ENCODE measurements at regions not wholly inside any gene's neighbourhood (a gene's known extent, or its start where the extent isn't known, plus 50 kb on each side); places are given as distances from the start of the nearest gene placed in this dataset.

DNA sequence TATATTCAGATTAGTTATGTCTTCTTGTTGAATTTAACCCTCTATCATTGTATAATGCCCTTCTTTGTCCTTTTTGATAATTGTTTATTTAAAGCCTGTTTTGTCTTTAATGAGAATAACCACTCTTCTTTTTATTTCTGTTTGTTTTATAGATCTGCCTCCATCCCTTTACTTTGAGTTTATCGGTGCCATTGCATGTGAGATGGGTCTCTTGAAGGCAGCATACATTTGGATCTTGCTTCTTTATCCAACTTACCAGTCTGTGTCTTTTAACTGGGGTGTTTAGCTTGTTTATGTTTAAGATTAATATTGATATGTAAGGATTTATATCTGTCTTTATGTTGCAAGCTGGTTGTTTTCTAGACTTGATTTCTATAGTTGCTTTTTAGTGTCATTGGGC lies 115.8 kb downstream of the RTL3 start:
- Histone ChIP-seq H3K27ac (ENCODE audit: low read length) (no peak overlapping the region), H3K36me3 (ENCODE audit: control insufficient read depth, insufficient read depth, low read length) (no peaks in the 10 kb centered on the region), H3K4me1 (ENCODE audit: control insufficient read depth, insufficient read depth, low read length) (no peaks in the 10 kb centered on the region), H3K27me3 (ENCODE audit: control insufficient read depth, insufficient read depth, low read length) (peaks cover 2% of the 10 kb centered on the region), H3K4me3 (ENCODE audit: low read length) (no peak overlapping the region), H3K9me3 (replicated peaks; ENCODE audit: control insufficient read depth, low read depth, low read length) (peaks cover 7% of the 10 kb centered on the region)
- no CpG with 5 or more reads among the region's 1 CpG for WGBS (ENCODE audit: insufficient coverage)
- DNase-seq = no peak

DNA sequence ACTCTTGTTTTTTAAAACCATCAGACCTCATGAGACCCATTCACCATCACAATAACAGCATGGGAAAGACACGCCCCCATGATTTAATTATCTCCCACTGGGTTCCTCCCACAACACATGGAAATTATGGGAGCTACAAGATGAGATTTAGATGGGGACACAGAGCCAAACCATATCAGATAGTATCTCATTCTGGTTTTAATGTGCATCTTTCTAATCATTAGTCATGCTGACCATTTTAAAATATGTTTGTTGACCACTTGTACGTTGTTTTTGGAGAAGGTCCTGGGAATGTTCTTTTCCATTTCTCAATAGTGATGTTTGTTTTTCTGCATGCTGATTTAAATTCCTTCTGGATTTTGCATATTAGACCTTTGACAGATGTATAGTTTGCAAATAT lies 119.0 kb downstream of the RTL3 start:
- no peak overlapping the region for H3K27ac ChIP-seq (ENCODE audit: low read length)
- peaks cover under 1% of the 10 kb centered on the region for H3K27me3 ChIP-seq (ENCODE audit: control insufficient read depth, insufficient read depth, low read length)
- no peak overlapping the region for H3K4me3 ChIP-seq (ENCODE audit: low read length)
- no peaks in the 10 kb centered on the region for H3K36me3 ChIP-seq (ENCODE audit: control insufficient read depth, insufficient read depth, low read length)
- WGBS (ENCODE audit: insufficient coverage) = no CpG with 5 or more reads among the region's 2 CpGs
- no peak for DNase-seq
- no peaks in the 10 kb centered on the region for H3K4me1 ChIP-seq (ENCODE audit: control insufficient read depth, insufficient read depth, low read length)
- peaks cover 7% of the 10 kb centered on the region for H3K9me3 ChIP-seq (replicated peaks; ENCODE audit: control insufficient read depth, low read depth, low read length)

DNA sequence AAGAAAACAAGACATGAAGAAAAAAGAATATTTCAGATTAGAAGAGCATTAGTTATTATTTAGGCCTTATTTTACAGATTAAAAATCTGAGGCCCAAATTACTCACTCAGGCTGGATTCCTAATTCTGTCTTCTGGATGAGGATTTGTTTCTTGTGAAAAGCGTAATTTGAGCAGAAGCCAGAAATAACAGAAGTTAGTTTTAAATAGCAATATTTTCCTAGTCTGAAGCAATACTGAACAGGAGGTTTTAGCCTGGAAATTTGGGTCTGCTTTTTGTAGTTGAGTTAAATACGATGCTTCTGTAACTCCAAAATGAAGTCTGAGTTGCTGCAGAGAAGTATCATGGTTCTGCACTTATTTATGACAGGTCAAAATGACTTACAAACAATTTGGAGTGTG lies 124.9 kb downstream of the RTL3 start:
- Histone ChIP-seq H3K27ac (ENCODE audit: low read length) (no peak overlapping the region), H3K9me3 (replicated peaks; ENCODE audit: control insufficient read depth, low read depth, low read length) (no peaks in the 10 kb centered on the region), H3K36me3 (ENCODE audit: control insufficient read depth, insufficient read depth, low read length) (no peaks in the 10 kb centered on the region), H3K27me3 (ENCODE audit: control insufficient read depth, insufficient read depth, low read length) (no peaks in the 10 kb centered on the region), H3K4me3 (ENCODE audit: low read length) (no peak overlapping the region), H3K4me1 (ENCODE audit: control insufficient read depth, insufficient read depth, low read length) (no peaks in the 10 kb centered on the region)
- no CpG with 5 or more reads among the region's 2 CpGs for WGBS (ENCODE audit: insufficient coverage)
- DNase-seq = no peak

DNA sequence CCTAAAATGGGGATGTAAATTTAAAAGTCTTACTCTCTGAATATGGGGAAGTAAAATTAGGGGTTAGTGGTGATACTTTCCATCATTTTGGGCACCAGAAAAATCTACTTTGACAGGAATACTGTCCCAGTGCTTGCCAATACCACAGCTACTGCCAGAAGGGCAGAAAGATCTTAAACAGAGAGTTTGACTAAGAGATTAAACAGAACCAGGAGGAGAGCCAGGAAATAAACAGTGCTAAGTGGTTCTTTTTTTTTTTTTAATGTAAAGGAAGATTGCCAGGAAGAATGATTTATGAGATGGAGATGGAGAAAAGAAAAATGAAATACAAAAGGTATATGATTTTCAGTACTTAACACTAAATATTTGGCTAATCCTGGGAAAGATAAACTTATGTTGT lies 126.8 kb downstream of the RTL3 start:
- DNase-seq = peak; percentile 28
- Histone ChIP-seq H3K4me3 (ENCODE audit: low read length) (no peak overlapping the region), H3K36me3 (ENCODE audit: control insufficient read depth, insufficient read depth, low read length) (no peaks in the 10 kb centered on the region), H3K9me3 (replicated peaks; ENCODE audit: control insufficient read depth, low read depth, low read length) (no peaks in the 10 kb centered on the region), H3K4me1 (ENCODE audit: control insufficient read depth, insufficient read depth, low read length) (no peaks in the 10 kb centered on the region), H3K27me3 (ENCODE audit: control insufficient read depth, insufficient read depth, low read length) (no peaks in the 10 kb centered on the region), H3K27ac (ENCODE audit: low read length) (no peak overlapping the region)

DNA sequence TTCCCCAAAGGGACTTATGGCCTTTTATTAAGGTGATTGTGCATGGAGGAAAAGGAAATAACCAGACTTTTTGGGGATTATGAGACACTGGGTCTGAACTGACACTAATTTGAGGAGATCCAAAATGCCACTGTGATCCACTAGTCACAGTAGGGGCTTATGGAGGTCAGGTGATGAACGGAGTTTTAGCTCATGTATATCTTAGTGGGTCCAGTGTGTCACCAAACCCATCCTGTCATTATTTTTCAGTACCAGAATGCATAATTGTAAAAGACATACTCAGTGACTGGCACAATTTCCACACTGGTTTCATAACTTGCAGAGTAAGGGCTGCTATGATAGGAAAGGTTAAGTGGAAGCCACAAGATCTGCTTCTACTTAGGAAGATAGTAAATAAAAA lies 131.3 kb downstream of the RTL3 start:
- no peaks in the 10 kb centered on the region for H3K9me3 ChIP-seq (replicated peaks; ENCODE audit: control insufficient read depth, low read depth, low read length)
- no peak for DNase-seq
- H3K27ac ChIP-seq (ENCODE audit: low read length) = no peak overlapping the region
- no peaks in the 10 kb centered on the region for H3K36me3 ChIP-seq (ENCODE audit: control insufficient read depth, insufficient read depth, low read length)
- no CpG with 5 or more reads among the region's 1 CpG for WGBS (ENCODE audit: insufficient coverage)
- H3K27me3 ChIP-seq (ENCODE audit: control insufficient read depth, insufficient read depth, low read length) = no peaks in the 10 kb centered on the region
- H3K4me3 ChIP-seq (ENCODE audit: low read length) = no peak overlapping the region
- no peaks in the 10 kb centered on the region for H3K4me1 ChIP-seq (ENCODE audit: control insufficient read depth, insufficient read depth, low read length)

DNA sequence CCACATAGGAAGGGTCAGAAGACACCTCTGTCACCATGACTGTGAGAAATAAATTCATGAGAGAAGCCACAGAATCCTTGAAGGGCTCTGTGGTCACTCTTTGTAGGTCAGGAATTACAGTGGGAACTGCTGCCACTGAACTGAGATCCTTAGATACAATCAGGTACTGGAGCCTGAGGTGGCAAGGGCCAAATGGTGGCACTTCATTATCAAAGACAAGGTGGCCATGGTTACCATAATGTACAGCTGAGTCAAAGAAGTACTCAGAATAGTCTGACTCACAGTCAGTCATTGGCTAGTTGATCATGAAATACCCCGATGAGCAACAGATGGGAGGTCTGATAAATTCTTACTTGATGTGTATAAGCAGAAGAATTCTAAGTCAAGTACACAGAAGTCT lies 131.9 kb downstream of the RTL3 start:
- no peaks in the 10 kb centered on the region for H3K27me3 ChIP-seq (ENCODE audit: control insufficient read depth, insufficient read depth, low read length)
- WGBS (ENCODE audit: insufficient coverage) = no CpG with 5 or more reads among the region's 1 CpG
- no peaks in the 10 kb centered on the region for H3K4me1 ChIP-seq (ENCODE audit: control insufficient read depth, insufficient read depth, low read length)
- no peak overlapping the region for H3K27ac ChIP-seq (ENCODE audit: low read length)
- no peak for DNase-seq
- no peaks in the 10 kb centered on the region for H3K9me3 ChIP-seq (replicated peaks; ENCODE audit: control insufficient read depth, low read depth, low read length)
- no peak overlapping the region for H3K4me3 ChIP-seq (ENCODE audit: low read length)
- H3K36me3 ChIP-seq (ENCODE audit: control insufficient read depth, insufficient read depth, low read length) = no peaks in the 10 kb centered on the region

DNA sequence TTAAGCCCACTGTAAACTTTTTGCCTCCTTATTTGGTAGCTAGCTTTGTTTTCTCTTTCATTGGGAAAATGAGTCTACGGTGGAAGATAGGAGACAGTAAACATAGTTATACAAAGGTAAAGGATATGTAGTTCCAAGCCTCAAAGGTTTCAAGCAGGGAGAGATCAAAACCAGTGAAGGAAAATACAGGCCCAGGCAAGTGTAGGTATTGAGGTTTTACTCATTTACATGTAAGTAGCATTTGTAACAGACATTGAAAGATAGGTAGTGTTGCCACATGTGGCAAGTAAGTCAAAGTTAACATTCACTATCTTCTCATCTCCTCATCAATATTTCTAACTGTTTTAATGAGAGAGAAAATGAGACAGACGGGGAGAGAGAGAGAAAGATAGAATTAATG lies 136.5 kb downstream of the RTL3 start:
- no CpG with 5 or more reads among the region's 2 CpGs for WGBS (ENCODE audit: insufficient coverage)
- Histone ChIP-seq H3K36me3 (ENCODE audit: control insufficient read depth, insufficient read depth, low read length) (no peaks in the 10 kb centered on the region), H3K4me3 (ENCODE audit: low read length) (no peak overlapping the region), H3K9me3 (replicated peaks; ENCODE audit: control insufficient read depth, low read depth, low read length) (no peaks in the 10 kb centered on the region), H3K27me3 (ENCODE audit: control insufficient read depth, insufficient read depth, low read length) (no peaks in the 10 kb centered on the region), H3K27ac (ENCODE audit: low read length) (no peak overlapping the region), H3K4me1 (ENCODE audit: control insufficient read depth, insufficient read depth, low read length) (no peaks in the 10 kb centered on the region)
- DNase-seq = no peak

DNA sequence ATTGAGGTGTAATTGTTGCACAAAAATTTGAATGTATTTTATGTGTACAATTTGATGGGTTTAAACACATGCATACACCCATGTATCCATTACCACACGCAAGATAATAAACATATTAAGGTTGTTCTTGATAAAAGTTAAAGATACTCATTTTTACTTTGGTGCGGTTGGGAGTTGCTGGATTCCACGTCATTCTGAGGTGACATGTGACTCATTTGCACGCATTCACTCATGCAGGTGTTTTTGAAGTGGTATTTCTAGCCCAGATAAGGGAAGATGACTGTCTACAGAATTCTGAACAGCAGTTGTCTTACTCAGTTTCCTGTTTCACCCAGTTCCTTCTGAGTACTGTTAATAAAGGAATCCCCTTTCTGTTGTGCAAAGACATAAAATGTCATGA lies 142.0 kb downstream of the RTL3 start:
- DNase-seq = no peak
- no peak overlapping the region for H3K4me3 ChIP-seq (ENCODE audit: low read length)
- WGBS (ENCODE audit: insufficient coverage) = no CpG with 5 or more reads among the region's 4 CpGs
- H3K9me3 ChIP-seq (replicated peaks; ENCODE audit: control insufficient read depth, low read depth, low read length) = no peaks in the 10 kb centered on the region
- no peak overlapping the region for H3K27ac ChIP-seq (ENCODE audit: low read length)
- no peaks in the 10 kb centered on the region for H3K36me3 ChIP-seq (ENCODE audit: control insufficient read depth, insufficient read depth, low read length)
- no peaks in the 10 kb centered on the region for H3K27me3 ChIP-seq (ENCODE audit: control insufficient read depth, insufficient read depth, low read length)
- H3K4me1 ChIP-seq (ENCODE audit: control insufficient read depth, insufficient read depth, low read length) = peaks cover 2% of the 10 kb centered on the region

DNA sequence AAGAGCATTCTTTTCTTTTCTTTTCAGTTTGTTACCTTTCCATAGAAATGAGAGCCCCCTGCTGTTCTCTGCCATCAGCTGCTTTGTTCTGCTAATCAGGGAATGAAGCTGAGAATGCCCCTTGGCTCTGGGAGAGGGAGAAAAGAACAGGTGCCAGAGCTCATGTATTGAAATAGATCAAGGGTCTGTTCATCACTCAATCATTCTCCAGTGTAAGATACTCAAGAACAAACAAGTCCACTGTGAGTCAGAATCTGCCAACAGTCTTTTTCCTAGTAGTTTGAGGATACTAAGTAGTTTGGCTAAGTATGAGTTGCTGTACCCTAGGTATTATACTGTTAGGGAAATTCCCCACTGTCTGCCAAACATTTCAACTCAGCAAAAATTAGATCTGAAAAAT lies 144.3 kb downstream of the RTL3 start:
- Histone ChIP-seq H3K4me3 (ENCODE audit: low read length) (no peak overlapping the region), H3K9me3 (replicated peaks; ENCODE audit: control insufficient read depth, low read depth, low read length) (no peaks in the 10 kb centered on the region), H3K27me3 (ENCODE audit: control insufficient read depth, insufficient read depth, low read length) (no peaks in the 10 kb centered on the region), H3K4me1 (ENCODE audit: control insufficient read depth, insufficient read depth, low read length) (peaks cover 2% of the 10 kb centered on the region), H3K27ac (ENCODE audit: low read length) (peak overlapping the region; percentile 7), H3K36me3 (ENCODE audit: control insufficient read depth, insufficient read depth, low read length) (no peaks in the 10 kb centered on the region)
- peak; percentile 43 for DNase-seq

DNA sequence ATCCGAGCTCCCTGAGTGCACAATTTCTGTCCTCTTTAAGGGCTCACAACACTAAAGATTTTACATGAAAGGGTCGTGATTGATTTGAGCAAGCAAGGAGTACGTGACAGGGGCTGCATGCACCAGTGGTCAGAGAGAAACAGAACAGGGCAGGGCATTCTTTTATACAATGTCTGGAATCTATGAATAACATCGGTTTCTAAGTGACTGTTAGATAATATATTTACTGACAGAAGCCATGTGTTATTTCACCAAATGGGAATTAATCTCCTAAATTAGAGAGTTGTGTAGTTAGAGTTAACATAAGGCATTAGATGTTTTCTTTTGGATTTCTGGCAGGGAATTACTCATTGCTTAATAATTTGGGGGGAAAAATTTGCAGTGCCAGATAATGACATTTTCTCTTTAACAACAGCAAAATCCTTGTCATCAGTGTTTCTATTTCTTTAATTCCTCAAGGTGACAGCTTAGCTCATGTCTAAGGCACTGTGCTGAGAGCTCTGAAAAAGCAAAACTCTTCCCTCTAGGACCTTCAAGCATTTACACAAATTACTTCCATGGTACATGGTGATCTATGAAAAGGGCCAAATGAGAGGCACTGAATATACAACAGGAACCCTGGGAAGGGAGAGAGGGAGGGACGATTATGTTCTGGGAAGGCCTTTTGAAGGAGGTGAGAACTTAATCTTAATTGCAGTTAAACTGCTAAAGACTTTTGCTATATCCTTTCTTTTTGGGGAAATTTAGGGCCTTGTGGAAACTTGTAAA lies 145.0 kb downstream of the RTL3 start:
- no peaks in the 10 kb centered on the region for H3K36me3 ChIP-seq (ENCODE audit: control insufficient read depth, insufficient read depth, low read length)
- H3K4me3 ChIP-seq (ENCODE audit: low read length) = no peak overlapping the region
- H3K27ac ChIP-seq (ENCODE audit: low read length) = no peak overlapping the region
- WGBS (ENCODE audit: insufficient coverage) = no CpG with 5 or more reads among the region's 5 CpGs
- H3K9me3 ChIP-seq (replicated peaks; ENCODE audit: control insufficient read depth, low read depth, low read length) = no peaks in the 10 kb centered on the region
- H3K27me3 ChIP-seq (ENCODE audit: control insufficient read depth, insufficient read depth, low read length) = no peaks in the 10 kb centered on the region
- peaks cover 2% of the 10 kb centered on the region for H3K4me1 ChIP-seq (ENCODE audit: control insufficient read depth, insufficient read depth, low read length)
- DNase-seq = peak; percentile 5

DNA sequence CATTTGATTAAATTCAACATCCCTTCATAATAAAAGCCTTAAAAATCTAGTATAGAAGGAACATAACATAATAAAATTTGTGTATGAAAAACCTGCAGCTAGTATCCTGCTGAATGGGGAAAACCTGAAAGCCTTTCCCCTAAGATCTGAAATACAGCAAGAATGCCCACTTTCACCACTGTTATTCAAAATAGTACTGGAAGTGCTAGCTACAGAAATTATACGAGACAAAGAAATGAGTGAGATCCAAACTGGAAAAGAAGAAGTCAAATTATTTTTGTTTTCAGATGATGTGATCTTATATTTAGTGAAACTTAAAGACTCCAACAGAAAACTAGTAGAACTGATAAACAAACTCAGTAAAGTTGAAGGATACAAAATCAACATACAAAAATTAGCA lies 152.9 kb downstream of the RTL3 start:
- no peak overlapping the region for H3K4me3 ChIP-seq (ENCODE audit: low read length)
- H3K9me3 ChIP-seq (replicated peaks; ENCODE audit: control insufficient read depth, low read depth, low read length) = no peaks in the 10 kb centered on the region
- H3K27ac ChIP-seq (ENCODE audit: low read length) = no peak overlapping the region
- H3K4me1 ChIP-seq (ENCODE audit: control insufficient read depth, insufficient read depth, low read length) = no peaks in the 10 kb centered on the region
- no peak for DNase-seq
- no CpG with 5 or more reads among the region's 1 CpG for WGBS (ENCODE audit: insufficient coverage)
- H3K27me3 ChIP-seq (ENCODE audit: control insufficient read depth, insufficient read depth, low read length) = peaks cover 4% of the 10 kb centered on the region
- no peaks in the 10 kb centered on the region for H3K36me3 ChIP-seq (ENCODE audit: control insufficient read depth, insufficient read depth, low read length)

Measured in muscle of leg (tissue), 3 donors.